ENCODE measurements at regions not wholly inside any gene's neighbourhood (a gene's known extent, or its start where the extent isn't known, plus 50 kb on each side); places are given as distances from the start of the nearest gene placed in this dataset.

GRCh38 chr3:94272016-94272415 is 209.2 kb downstream of the NSUN3 start:
- Histone ChIP-seq H3K4me3 (replicated peaks in 1 of 2; ENCODE audit: low read depth in 1 of 2, low read length in 2 of 2) (no peak overlapping the region), H4K20me1 (ENCODE audit: insufficient read depth) (no peaks in the 10 kb centered on the region), H3K9me3 (ENCODE audit: control insufficient read depth in 1 of 2, insufficient read depth in 1 of 2, low read depth in 1 of 2, low read length in 2 of 2) (no peaks in the 10 kb centered on the region), H3K27me3 (ENCODE audit: insufficient read depth, low read length) (no peaks in the 10 kb centered on the region), H3K9me2 (ENCODE audit: insufficient read depth) (no peaks in the 10 kb centered on the region), H3K4me2 (ENCODE audit: low read length) (no peak overlapping the region), H2AFZ (ENCODE audit: low read depth, low read length, poor library complexity, severe bottlenecking) (no peak overlapping the region), H3K79me2 (ENCODE audit: insufficient read depth, low read length) (no peaks in the 10 kb centered on the region), H3K4me1 (ENCODE audit: control insufficient read depth in 1 of 2, insufficient read depth in 2 of 2, low read length in 2 of 2) (no peaks in the 10 kb centered on the region), H3K36me3 (ENCODE audit: control insufficient read depth in 1 of 2, insufficient read depth in 2 of 2, low read length in 2 of 2) (no peaks in the 10 kb centered on the region), H3K9ac (ENCODE audit: low read length) (no peak overlapping the region), H3K27ac (ENCODE audit: low read depth, low read length) (no peak overlapping the region)
- BruUV-seq (replicated peaks): no TSS peak
- TF ChIP-seq ZNF274 (IDR thresholded peaks at IDR 0.05; ENCODE audit: low read depth, low read length): no peak
- TF ChIP-seq YY1 (IDR thresholded peaks at IDR 0.05; ENCODE audit: extremely low read depth, insufficient replicate concordance, low read depth, low read length): no peak
- no peak for TF ChIP-seq RAD21 (IDR thresholded peaks at IDR 0.05; ENCODE audit: low read depth)
- TF ChIP-seq ATF3 (IDR thresholded peaks at IDR 0.05): no peak
- TF ChIP-seq POLR2A (IDR thresholded peaks at IDR 0.05; ENCODE audit: borderline replicate concordance, extremely low read depth, insufficient read depth, insufficient read length): no peak
- no peak for TF ChIP-seq EZH2phosphoT487 (IDR thresholded peaks at IDR 0.05; ENCODE audit: borderline replicate concordance)
- TF ChIP-seq CBX3 (IDR thresholded peaks at IDR 0.05; ENCODE audit: low read depth): no peak
- no peak for TF ChIP-seq FOSL1 (IDR thresholded peaks at IDR 0.05; ENCODE audit: low read depth)
- no peak for TF ChIP-seq CEBPB (IDR thresholded peaks at IDR 0.05; ENCODE audit: low read depth)
- TF ChIP-seq ZBTB33 (IDR thresholded peaks at IDR 0.05; ENCODE audit: extremely low read depth, insufficient replicate concordance, low read length): no peak
- no peak for TF ChIP-seq JUND (IDR thresholded peaks at IDR 0.05)
- TF ChIP-seq ZFX (IDR thresholded peaks at IDR 0.05): no peak
- TF ChIP-seq SP1 (IDR thresholded peaks at IDR 0.05; ENCODE audit: low read depth): no peak
- TF ChIP-seq SRF (IDR thresholded peaks at IDR 0.05; ENCODE audit: low read depth): no peak
- no peak for TF ChIP-seq CTCF (IDR thresholded peaks at IDR 0.05 in 2 of 3, conservative IDR thresholded peaks at IDR 0.05 in 1 of 3; ENCODE audit: borderline replicate concordance in 1 of 3, insufficient read depth in 1 of 3, low read depth in 2 of 3, low read length in 2 of 3)
- no peak for TF ChIP-seq MAX (IDR thresholded peaks at IDR 0.05)
- no peak for TF ChIP-seq EZH2 (IDR thresholded peaks at IDR 0.05)
- TF ChIP-seq ELF1 (IDR thresholded peaks at IDR 0.05; ENCODE audit: borderline replicate concordance, low read depth): no peak
- no peak for TF ChIP-seq EGR1 (IDR thresholded peaks at IDR 0.05; ENCODE audit: low read depth)
- ChIA-PET CTCF (no interaction called here), POLR2A (no interaction called here), RAD21 (ENCODE audit: low non-redundant PET in 1 of 2, low total read pairs in 2 of 2, uncharacterized antibody in 2 of 2, unreplicated experiment in 2 of 2) (no interaction called here)
- no peak for ATAC-seq
- DNase-seq (ENCODE audit: low read depth, low spot score): no peak
- intact Hi-C loops (cut with micrococcal nuclease): no loop called here
